Stimulated activated CD4-positive, alpha-beta T cell treated with anti-CD3 and anti-CD28 coated beads, Interleukin-12 subunit alpha, Interleukin-12 subunit beta, amount 100 ng/mL, for 48 hours (primary cell): ENCODE measurements at regions not wholly inside any gene's neighbourhood (a gene's known extent, or its start where the extent isn't known, plus 50 kb on each side); places are given as distances from the start of the nearest gene placed in this dataset.

Experiments used
- DNase-seq, 3 donors: peaks; one replicate each; pipeline ENCODE4 v3.0.0-alpha.2; 2020; ENCODE audit warnings: low read depth in 2 of 3, low spot score in 1 of 3

- DNase-seq: no peak
Measured at GRCh38 chr3:14286887-14287500, 108.4 kb downstream of the LSM3 start.

- no peak for DNase-seq
Measured at GRCh38 chr3:14288177-14288788, 109.7 kb downstream of the LSM3 start.

GRCh38 chr3:14288833-14289451 is 110.3 kb downstream of the LSM3 start:
- no peak for DNase-seq

GRCh38 chr3:14289590-14290461 is 111.2 kb downstream of the LSM3 start:
- no peak for DNase-seq

- no peak for DNase-seq
Measured at GRCh38 chr3:14290631-14291385, 111.6 kb upstream of the SLC6A6 start.

GRCh38 chr3:14295037-14295436 is 107.4 kb upstream of the SLC6A6 start:
- DNase-seq: no peak

GRCh38 chr3:14295801-14296200 is 106.6 kb upstream of the SLC6A6 start:
- DNase-seq: no peak

- no peak for DNase-seq
Measured at GRCh38 chr3:14297305-14297704, 105.1 kb upstream of the SLC6A6 start.

GRCh38 chr3:14297784-14298236 is 104.6 kb upstream of the SLC6A6 start:
- DNase-seq: no peak

GRCh38 chr3:14298442-14298841 is 104.0 kb upstream of the SLC6A6 start:
- no peak for DNase-seq

- no peak for DNase-seq
Measured at GRCh38 chr3:14298991-14299555, 103.3 kb upstream of the SLC6A6 start.

- DNase-seq: no peak
Measured at GRCh38 chr3:14299767-14300166, 102.6 kb upstream of the SLC6A6 start.

- no peak for DNase-seq
Measured at GRCh38 chr3:14300721-14301399, 101.5 kb upstream of the SLC6A6 start.

GRCh38 chr3:14301558-14301957 is 100.8 kb upstream of the SLC6A6 start:
- no peak for DNase-seq

- DNase-seq: no peak
Measured at GRCh38 chr3:14303336-14304100, 98.9 kb upstream of the SLC6A6 start.

GRCh38 chr3:14304101-14305045 is 98.0 kb upstream of the SLC6A6 start:
- no peak for DNase-seq

GRCh38 chr3:14305324-14305723 is 97.1 kb upstream of the SLC6A6 start:
- no peak for DNase-seq

GRCh38 chr3:14306142-14306541 is 96.3 kb upstream of the SLC6A6 start:
- DNase-seq: no peak
